ENCODE measurements at regions not wholly inside any gene's neighbourhood (a gene's known extent, or its start where the extent isn't known, plus 50 kb on each side); places are given as distances from the start of the nearest gene placed in this dataset.

GRCh38 chr6:139858429-139858828 lies 484.0 kb upstream of the CITED2 start:
- no peak for TF ChIP-seq CTCF (conservative IDR thresholded peaks at IDR 0.05)
- TF ChIP-seq EZH2 (IDR thresholded peaks at IDR 0.05; ENCODE audit: low read depth) = no peak

Data from PC-9 (cell line).